Trophoblast cell (in vitro differentiated cells and primary cell): ENCODE measurements at regions not wholly inside any gene's neighbourhood (a gene's known extent, or its start where the extent isn't known, plus 50 kb on each side); places are given as distances from the start of the nearest gene placed in this dataset.

ENCODE experiments used
- DNase-seq, 2 donors: peaks; one replicate each; pipeline ENCODE4 v3.0.0-alpha.2; 2016
- H2AFZ ChIP-seq: 2 replicates; pipeline ENCODE4 v1.6.1; 2013; ENCODE audit warnings: low read length, moderate library complexity, mild to moderate bottlenecking; ENCODE audit not compliant: insufficient read depth, poor library complexity
- H2AK5ac ChIP-seq: 2 replicates; pipeline ENCODE4 v1.6.1; 2013; ENCODE audit warnings: mild to moderate bottlenecking, low read length
- H2BK120ac ChIP-seq: 2 replicates; pipeline ENCODE4 v1.6.1; 2013; ENCODE audit warnings: low read length, mild to moderate bottlenecking, moderate library complexity; ENCODE audit not compliant: insufficient read depth, poor library complexity
- H2BK12ac ChIP-seq: 2 replicates; pipeline ENCODE4 v1.6.1; 2013; ENCODE audit warnings: mild to moderate bottlenecking, low read length, moderate library complexity
- H2BK5ac ChIP-seq: 2 replicates; pipeline ENCODE4 v1.6.1; 2013; ENCODE audit warnings: low read length, low read depth, moderate library complexity, mild to moderate bottlenecking; ENCODE audit not compliant: poor library complexity
- H3K14ac ChIP-seq: 2 replicates; pipeline ENCODE4 v1.6.1; 2013; ENCODE audit warnings: mild to moderate bottlenecking, low read length
- H3K18ac ChIP-seq: 2 replicates; pipeline ENCODE4 v1.6.1; 2013; ENCODE audit warnings: mild to moderate bottlenecking, low read length
- H3K23ac ChIP-seq: 2 replicates; pipeline ENCODE4 v1.6.1; 2013; ENCODE audit warnings: low read length
- H3K27ac ChIP-seq: 2 replicates; pipeline ENCODE4 v1.5.1; 2013; ENCODE audit warnings: low read depth, mild to moderate bottlenecking, inconsistent platforms, low read length, moderate library complexity
- H3K27me3 ChIP-seq: 2 replicates; pipeline ENCODE4 v1.6.1; 2013; ENCODE audit warnings: inconsistent platforms, mild to moderate bottlenecking, low read length, moderate library complexity; ENCODE audit not compliant: insufficient read depth
- H3K36me3 ChIP-seq, 2 experiments: 1 replicate in 1 of 2; 2 replicates in 1 of 2; pipeline ENCODE4 v1.6.1; 2013; ENCODE audit warnings: low read length in 2 of 2, mild to moderate bottlenecking in 2 of 2, moderate library complexity in 1 of 2; ENCODE audit not compliant: insufficient read depth in 2 of 2, control insufficient read depth in 1 of 2
- H3K4ac ChIP-seq: 2 replicates; pipeline ENCODE4 v1.6.1; 2013; ENCODE audit warnings: low read depth, mild to moderate bottlenecking, low read length, moderate library complexity
- H3K4me1 ChIP-seq, 2 experiments: 1 replicate in 1 of 2; 2 replicates in 1 of 2; pipeline ENCODE4 v1.6.1; 2013; ENCODE audit warnings: low read length in 2 of 2, mild to moderate bottlenecking in 2 of 2, moderate library complexity in 1 of 2; ENCODE audit not compliant: insufficient read depth in 2 of 2, control insufficient read depth in 1 of 2
- H3K4me2 ChIP-seq: 2 replicates; pipeline ENCODE4 v1.6.1; 2013; ENCODE audit warnings: inconsistent platforms, mild to moderate bottlenecking, low read length, moderate library complexity
- H3K4me3 ChIP-seq: 2 replicates; pipeline ENCODE4 v1.5.1; 2013; ENCODE audit warnings: mild to moderate bottlenecking, low read depth, low read length, inconsistent platforms
- H3K79me1 ChIP-seq: one replicate; pipeline ENCODE4 v1.6.1; 2013; ENCODE audit warnings: low read length
- H3K79me2 ChIP-seq: 2 replicates; pipeline ENCODE4 v1.6.1; 2013; ENCODE audit warnings: low read length, mild to moderate bottlenecking; ENCODE audit not compliant: control insufficient read depth, insufficient read depth, poor library complexity
- H3K9ac ChIP-seq: 2 replicates; pipeline ENCODE4 v1.6.1; 2013; ENCODE audit warnings: mild to moderate bottlenecking, low read length
- H3K9me3 ChIP-seq: 2 replicates; pipeline ENCODE4 v1.6.1; 2013; ENCODE audit warnings: low read depth, mild to moderate bottlenecking, control low read depth, inconsistent platforms, low read length; ENCODE audit not compliant: insufficient read depth
- H4K12ac ChIP-seq: 2 replicates; pipeline ENCODE4 v1.6.1; 2013; ENCODE audit warnings: low read depth, mild to moderate bottlenecking, low read length, moderate library complexity
- H4K8ac ChIP-seq: 2 replicates; pipeline ENCODE4 v1.6.1; 2013; ENCODE audit warnings: low read depth, mild to moderate bottlenecking, low read length, moderate library complexity
- H4K91ac ChIP-seq: one replicate; pipeline ENCODE4 v1.6.1; 2013; ENCODE audit warnings: low read depth, mild to moderate bottlenecking, low read length, moderate library complexity
- WGBS: extraction: QIAGEN DNeasy Blood & Tissue Kit; methylation state at CpG from one replicate; pipeline ENCODE4 v1.1.7; 2013; ENCODE audit warnings: missing lambda C conversion rate; ENCODE audit not compliant: insufficient read length, insufficient coverage; ENCODE audit errors: extremely low coverage; 5-methylcytosine and 5-hydroxymethylcytosine counted together

DNA sequence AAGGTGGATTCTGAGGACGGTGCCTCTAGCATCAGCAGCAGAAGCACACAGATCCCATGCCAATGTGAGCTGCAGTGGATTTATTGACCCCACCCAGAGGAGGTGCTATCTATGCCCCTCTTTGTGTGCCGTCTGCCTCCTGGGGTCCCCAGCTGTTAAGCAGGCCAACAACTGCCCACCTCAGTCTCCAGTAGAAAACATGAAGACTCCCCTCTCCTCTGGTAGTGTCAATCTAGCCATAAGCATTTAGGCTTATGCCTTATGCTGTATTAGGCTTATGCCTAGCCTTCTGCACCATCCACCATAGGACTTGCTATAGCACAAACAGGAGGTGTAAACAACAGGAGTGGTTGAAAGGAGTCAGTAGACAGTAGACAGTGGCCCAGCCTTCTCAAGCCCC lies 417.9 kb upstream of the C16orf82 start:
- Histone ChIP-seq H4K91ac (no peak overlapping the region), H2AFZ (no peak overlapping the region), H3K27ac (no peak overlapping the region), H3K4ac (no peak overlapping the region), H2BK120ac (no peak overlapping the region), H2BK5ac (no peak overlapping the region), H3K79me1 (no peaks in the 10 kb centered on the region), H3K36me3 (no peaks in the 10 kb centered on the region), H3K4me2 (no peak overlapping the region), H3K4me1 (no peaks in the 10 kb centered on the region), H3K18ac (no peak overlapping the region), H3K9ac (no peak overlapping the region), H3K23ac (no peak overlapping the region), H3K9me3 (no peaks in the 10 kb centered on the region), H4K8ac (no peak overlapping the region), H3K4me3 (no peak overlapping the region), H2BK12ac (no peak overlapping the region), H4K12ac (no peak overlapping the region), H2AK5ac (no peak overlapping the region), H3K79me2 (no peaks in the 10 kb centered on the region), H3K14ac (no peak overlapping the region), H3K27me3 (no peaks in the 10 kb centered on the region)
- DNase-seq, result no peak
- WGBS, result no CpG with 5 or more reads among the region's 2 CpGs

DNA sequence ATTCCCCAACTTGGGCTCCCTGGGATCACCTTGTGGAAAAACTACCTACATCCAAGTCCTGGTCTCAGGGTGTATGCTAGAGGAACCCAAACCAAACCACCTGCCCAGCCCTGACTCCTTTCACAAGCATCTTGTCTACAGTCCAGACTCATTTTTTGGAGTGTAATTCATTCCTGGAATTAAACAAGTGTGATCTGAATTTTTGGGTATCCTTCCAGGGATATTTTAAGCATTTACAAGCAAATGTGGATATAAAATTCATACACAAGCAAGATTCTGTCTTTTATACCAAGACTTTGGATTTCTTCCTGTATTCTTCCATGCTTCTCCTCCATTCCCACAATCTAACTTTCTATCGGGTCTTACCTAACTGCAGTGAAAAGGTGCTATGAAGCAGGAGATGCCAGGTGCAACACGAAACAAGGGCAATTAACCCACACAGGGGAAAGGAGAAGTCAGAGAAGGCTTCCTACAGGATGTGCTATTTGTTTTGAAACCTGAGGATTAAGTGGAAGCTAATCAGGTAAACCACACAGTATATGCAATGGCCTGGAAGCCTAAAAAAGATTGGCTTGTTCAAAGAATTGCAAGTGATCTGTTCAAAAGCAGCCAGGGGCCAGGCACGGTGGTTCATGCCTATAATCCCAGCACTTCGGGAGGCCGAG lies 417.2 kb upstream of the C16orf82 start:
- Histone ChIP-seq H3K4me3 (no peak overlapping the region), H3K79me1 (no peaks in the 10 kb centered on the region), H3K4me1 (no peaks in the 10 kb centered on the region), H3K9me3 (no peaks in the 10 kb centered on the region), H4K12ac (no peak overlapping the region), H3K27me3 (no peaks in the 10 kb centered on the region), H2AFZ (no peak overlapping the region), H2BK12ac (no peak overlapping the region), H3K27ac (no peak overlapping the region), H2AK5ac (no peak overlapping the region), H4K91ac (no peak overlapping the region), H2BK5ac (no peak overlapping the region), H4K8ac (no peak overlapping the region), H3K9ac (no peak overlapping the region), H3K18ac (no peak overlapping the region), H3K4ac (no peak overlapping the region), H3K79me2 (no peaks in the 10 kb centered on the region), H2BK120ac (no peak overlapping the region), H3K14ac (no peak overlapping the region), H3K23ac (no peak overlapping the region), H3K36me3 (no peaks in the 10 kb centered on the region), H3K4me2 (no peak overlapping the region)
- DNase-seq, result no peak
- WGBS, result no CpG with 5 or more reads among the region's 5 CpGs

- H3K9me3 ChIP-seq, result no peaks in the 10 kb centered on the region
- no peaks in the 10 kb centered on the region for H3K27me3 ChIP-seq
Measured at GRCh38 chr16:26651464-26651863, 415.3 kb upstream of the C16orf82 start.

GRCh38 chr16:26651884-26652283 lies 414.8 kb upstream of the C16orf82 start:
- Histone ChIP-seq H2BK5ac (no peak overlapping the region), H3K4ac (no peak overlapping the region), H2BK12ac (no peak overlapping the region), H3K9me3 (no peaks in the 10 kb centered on the region), H3K23ac (no peak overlapping the region), H3K9ac (no peak overlapping the region), H3K36me3 (no peaks in the 10 kb centered on the region), H3K4me1 (no peaks in the 10 kb centered on the region), H3K18ac (no peak overlapping the region), H4K91ac (no peak overlapping the region), H2AK5ac (no peak overlapping the region), H3K27ac (no peak overlapping the region), H3K79me2 (no peaks in the 10 kb centered on the region), H3K79me1 (no peaks in the 10 kb centered on the region), H2BK120ac (no peak overlapping the region), H3K14ac (no peak overlapping the region), H4K8ac (no peak overlapping the region), H2AFZ (no peak overlapping the region), H3K4me2 (no peak overlapping the region), H4K12ac (no peak overlapping the region), H3K27me3 (no peaks in the 10 kb centered on the region), H3K4me3 (no peak overlapping the region)
- DNase-seq, result no peak
- WGBS, result no CpG with 5 or more reads among the region's 1 CpG

More at GRCh38 chr16:26651464-26651863, 415.3 kb upstream of the C16orf82 start:
- no peak overlapping the region for H3K27ac ChIP-seq
- no peak overlapping the region for H4K91ac ChIP-seq
- no peak overlapping the region for H3K4me2 ChIP-seq
- H4K12ac ChIP-seq, result no peak overlapping the region
- H2BK120ac ChIP-seq, result no peak overlapping the region
- no peak overlapping the region for H3K4ac ChIP-seq
- H3K79me1 ChIP-seq, result no peaks in the 10 kb centered on the region
- H3K4me1 ChIP-seq, result no peaks in the 10 kb centered on the region
- no peaks in the 10 kb centered on the region for H3K79me2 ChIP-seq
- WGBS, result no CpG with 5 or more reads among the region's 2 CpGs
- H4K8ac ChIP-seq, result no peak overlapping the region
- no peak overlapping the region for H2BK5ac ChIP-seq
- H2AK5ac ChIP-seq, result no peak overlapping the region
- no peak overlapping the region for H3K9ac ChIP-seq
- H2BK12ac ChIP-seq, result no peak overlapping the region
- no peak for DNase-seq
- no peaks in the 10 kb centered on the region for H3K36me3 ChIP-seq
- H3K4me3 ChIP-seq, result no peak overlapping the region
- H3K23ac ChIP-seq, result no peak overlapping the region
- no peak overlapping the region for H2AFZ ChIP-seq
- no peak overlapping the region for H3K18ac ChIP-seq
- no peak overlapping the region for H3K14ac ChIP-seq
